Natural killer cell treated with Interleukin-12 subunit alpha and Interleukin-12 subunit beta and Interleukin-15 and Interleukin-18, amount 100 ng/mL, for 72 hours (primary cell): ENCODE measurements at regions not wholly inside any gene's neighbourhood (a gene's known extent, or its start where the extent isn't known, plus 50 kb on each side); places are given as distances from the start of the nearest gene placed in this dataset.
"Not testable (repeated sequence)": the region's sequence is repeated elsewhere in the genome, so short reads cannot be mapped to it uniquely, and the experiment has no call there.

Experiments used
- ATAC-seq, 2 donors: fragments of 150-1000 bp; cut with Tn5 transposase in 1 of 2; sonication (Bioruptor Pico), chemical (Tn5 transposase) in 1 of 2; 2 replicates each; pipeline ENCODE4 v1.10.0; 2021
- DNase-seq: peaks from one replicate; pipeline ENCODE4 v3.0.0; 2022; ENCODE audit warnings: low spot score
- H3K27ac Mint-ChIP-seq, 2 donors: 1 replicate in 1 of 2; 2 replicates in 1 of 2; pipeline ENCODE4 v1.8.0; 2022; ENCODE audit warnings: mixed read lengths in 2 of 2, mild to moderate bottlenecking in 1 of 2, moderate library complexity in 1 of 2
- H3K27me3 Mint-ChIP-seq, 2 donors: 1 replicate in 1 of 2; 2 replicates in 1 of 2; pipeline ENCODE4 v1.8.0; 2022; ENCODE audit warnings: mixed read lengths in 2 of 2
- H3K36me3 Mint-ChIP-seq: one replicate; pipeline ENCODE4 v1.8.0; 2022; ENCODE audit warnings: mixed read lengths
- H3K4me1 Mint-ChIP-seq, 2 donors: 1 replicate in 1 of 2; 2 replicates in 1 of 2; pipeline ENCODE4 v1.8.0; 2022; ENCODE audit warnings: low read depth in 2 of 2, mixed read lengths in 2 of 2, mild to moderate bottlenecking in 1 of 2
- H3K4me3 Mint-ChIP-seq: one replicate; pipeline ENCODE4 v1.8.0; 2022; ENCODE audit warnings: mixed read lengths
- H3K9me3 Mint-ChIP-seq: 2 replicates; pipeline ENCODE4 v1.8.0; 2022; ENCODE audit warnings: mixed read lengths

GRCh38 chr7:52410032-52410431 is 625.4 kb upstream of the POM121L12 start:
- H3K4me3 Mint-ChIP-seq = no peak overlapping the region
- H3K27ac Mint-ChIP-seq = no peak overlapping the region
- H3K4me1 Mint-ChIP-seq = no peaks in the 10 kb centered on the region
- H3K36me3 Mint-ChIP-seq = no peaks in the 10 kb centered on the region
- H3K27me3 Mint-ChIP-seq = no peaks in the 10 kb centered on the region
- DNase-seq = no peak
- ATAC-seq = no peak
- peaks cover 16% of the 10 kb centered on the region for H3K9me3 Mint-ChIP-seq

GRCh38 chr7:52406808-52407207 is 628.6 kb upstream of the POM121L12 start:
- Mint-ChIP-seq H3K9me3 (peaks cover 20% of the 10 kb centered on the region), H3K27ac (no peak overlapping the region), H3K27me3 (no peaks in the 10 kb centered on the region), H3K4me3 (no peak overlapping the region), H3K4me1 (no peaks in the 10 kb centered on the region), H3K36me3 (peaks cover 4% of the 10 kb centered on the region)
- ATAC-seq (no peak), DNase-seq (no peak)

- no peak for ATAC-seq
- Mint-ChIP-seq H3K36me3 (peaks cover 4% of the 10 kb centered on the region), H3K9me3 (peaks cover 18% of the 10 kb centered on the region), H3K4me3 (no peak overlapping the region), H3K27me3 (no peaks in the 10 kb centered on the region), H3K4me1 (no peaks in the 10 kb centered on the region), H3K27ac (no peak overlapping the region)
- no peak for DNase-seq
Observed at GRCh38 chr7:52382731-52383130, 652.7 kb upstream of the POM121L12 start.

- H3K27ac Mint-ChIP-seq = no peak overlapping the region
- no peak overlapping the region for H3K4me3 Mint-ChIP-seq
- no peak for ATAC-seq
- H3K4me1 Mint-ChIP-seq = peaks cover 0 to 2% of the 10 kb centered on the region in 2 donors
- no peaks in the 10 kb centered on the region for H3K27me3 Mint-ChIP-seq
- DNase-seq = no peak
- H3K9me3 Mint-ChIP-seq = peaks cover 16% of the 10 kb centered on the region
- peaks cover 11% of the 10 kb centered on the region for H3K36me3 Mint-ChIP-seq
Observed at GRCh38 chr7:52369922-52370321, 665.5 kb upstream of the POM121L12 start.

GRCh38 chr7:52365349-52365748 is 670.1 kb upstream of the POM121L12 start:
- Mint-ChIP-seq H3K27ac (no peak overlapping the region), H3K9me3 (peaks cover 10% of the 10 kb centered on the region), H3K36me3 (no peaks in the 10 kb centered on the region), H3K27me3 (no peaks in the 10 kb centered on the region), H3K4me1 (peaks cover 0 to 2% of the 10 kb centered on the region in 2 donors), H3K4me3 (no peak overlapping the region)
- DNase-seq (no peak), ATAC-seq (no peak)

GRCh38 chr7:52362521-52362920 is 672.9 kb upstream of the POM121L12 start:
- ATAC-seq (no peak), DNase-seq (no peak)
- peaks cover 0 to under 1% of the 10 kb centered on the region in 2 donors for H3K4me1 Mint-ChIP-seq
- H3K27me3 Mint-ChIP-seq = no peaks in the 10 kb centered on the region
- no peaks in the 10 kb centered on the region for H3K36me3 Mint-ChIP-seq
- no peak overlapping the region for H3K27ac Mint-ChIP-seq
- peaks cover 16% of the 10 kb centered on the region for H3K9me3 Mint-ChIP-seq
- no peak overlapping the region for H3K4me3 Mint-ChIP-seq

- peaks cover 2% of the 10 kb centered on the region for H3K36me3 Mint-ChIP-seq
- no peak for DNase-seq
- no peaks in the 10 kb centered on the region for H3K27me3 Mint-ChIP-seq
- no peak overlapping the region for H3K4me3 Mint-ChIP-seq
- no peaks in the 10 kb centered on the region for H3K4me1 Mint-ChIP-seq
- peaks cover 23% of the 10 kb centered on the region for H3K9me3 Mint-ChIP-seq
- no peak for ATAC-seq
- H3K27ac Mint-ChIP-seq = no peak overlapping the region
Observed at GRCh38 chr7:52360541-52360940, 674.9 kb upstream of the POM121L12 start.

- Mint-ChIP-seq H3K36me3 (peaks cover 5% of the 10 kb centered on the region), H3K4me3 (no peak overlapping the region), H3K27ac (no peak overlapping the region), H3K4me1 (no peaks in the 10 kb centered on the region), H3K27me3 (no peaks in the 10 kb centered on the region), H3K9me3 (peaks cover 38% of the 10 kb centered on the region)
- DNase-seq (no peak), ATAC-seq (no peak)
Observed at GRCh38 chr7:52355053-52355452, 680.4 kb upstream of the POM121L12 start.

- Mint-ChIP-seq H3K4me3 (no peak overlapping the region), H3K27ac (no peak overlapping the region), H3K36me3 (peaks cover 5% of the 10 kb centered on the region), H3K27me3 (no peaks in the 10 kb centered on the region), H3K4me1 (no peaks in the 10 kb centered on the region), H3K9me3 (peaks cover 32% of the 10 kb centered on the region)
- DNase-seq = no peak
- ATAC-seq = no peak
Observed at GRCh38 chr7:52352013-52352981, 683.1 kb upstream of the POM121L12 start.

- ATAC-seq (no peak), DNase-seq (no peak)
- no peak overlapping the region for H3K27ac Mint-ChIP-seq
Observed at GRCh38 chr7:52344015-52344414, 691.4 kb upstream of the POM121L12 start.

GRCh38 chr7:52340067-52340466 is 695.4 kb upstream of the POM121L12 start:
- ATAC-seq (no peak), DNase-seq (no peak)
- Mint-ChIP-seq H3K4me1 (no peaks in the 10 kb centered on the region), H3K27ac (no peak overlapping the region), H3K36me3 (peaks cover 4% of the 10 kb centered on the region), H3K27me3 (no peaks in the 10 kb centered on the region), H3K9me3 (peaks cover 18% of the 10 kb centered on the region), H3K4me3 (no peak overlapping the region)

More at GRCh38 chr7:52344015-52344414, 691.4 kb upstream of the POM121L12 start:
- Mint-ChIP-seq H3K4me1 (no peaks in the 10 kb centered on the region), H3K9me3 (peaks cover 23% of the 10 kb centered on the region), H3K27me3 (no peaks in the 10 kb centered on the region), H3K4me3 (no peak overlapping the region), H3K36me3 (peaks cover 4% of the 10 kb centered on the region)

GRCh38 chr7:52328328-52328727 is 707.1 kb upstream of the POM121L12 start:
- not testable (repeated sequence) for H3K36me3 Mint-ChIP-seq, H3K27ac Mint-ChIP-seq, DNase-seq, ATAC-seq, H3K4me3 Mint-ChIP-seq, H3K27me3 Mint-ChIP-seq, H3K4me1 Mint-ChIP-seq
- peaks cover 24% of the 10 kb centered on the region for H3K9me3 Mint-ChIP-seq

- no peak for ATAC-seq
- no peak for DNase-seq
- Mint-ChIP-seq H3K4me1 (no peaks in the 10 kb centered on the region), H3K4me3 (no peak overlapping the region), H3K36me3 (peaks cover 9% of the 10 kb centered on the region), H3K27me3 (no peaks in the 10 kb centered on the region), H3K27ac (no peak overlapping the region), H3K9me3 (peaks cover 21% of the 10 kb centered on the region)
Observed at GRCh38 chr7:52325237-52325636, 710.2 kb upstream of the POM121L12 start.

- no peak for ATAC-seq
- no peak overlapping the region for H3K4me3 Mint-ChIP-seq
- no peak overlapping the region for H3K27ac Mint-ChIP-seq
- no peaks in the 10 kb centered on the region for H3K4me1 Mint-ChIP-seq
- peaks cover 4% of the 10 kb centered on the region for H3K36me3 Mint-ChIP-seq
- DNase-seq = no peak
- H3K9me3 Mint-ChIP-seq = peaks cover 18% of the 10 kb centered on the region
- H3K27me3 Mint-ChIP-seq = no peaks in the 10 kb centered on the region
Observed at GRCh38 chr7:52323202-52323746, 712.2 kb upstream of the POM121L12 start.
